ENCODE measurements at regions not wholly inside any gene's neighbourhood (a gene's known extent, or its start where the extent isn't known, plus 50 kb on each side); places are given as distances from the start of the nearest gene placed in this dataset.

GRCh38 chr4:23016981-23017380 lies 324.2 kb downstream of the GBA3 start:
- DNase-seq, result no peak

GRCh38 chr4:23015821-23016220 lies 323.1 kb downstream of the GBA3 start:
- peak; percentile 61 for DNase-seq

- no peak for DNase-seq
These were observed 316.4 kb downstream of the GBA3 start for GRCh38 chr4:23009093-23009492.

DNA sequence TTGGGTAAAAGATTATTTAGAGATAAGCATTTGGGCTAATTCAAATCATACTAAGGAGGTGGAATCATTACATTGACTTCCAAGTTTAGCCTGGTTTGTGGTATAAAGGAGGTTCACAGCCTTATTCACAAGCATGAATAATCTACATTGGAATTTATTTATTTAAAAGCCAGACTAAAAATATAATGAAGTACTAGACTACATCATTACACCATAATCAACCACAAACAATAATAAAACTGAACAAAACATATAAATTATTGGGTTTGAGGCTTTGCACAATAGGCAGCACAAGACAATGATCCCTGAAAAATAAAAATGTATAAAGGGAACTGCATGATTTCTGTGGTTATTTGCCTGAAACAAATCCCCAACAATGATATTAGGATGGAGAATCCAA lies 314.0 kb downstream of the GBA3 start:
- peak; percentile 83 for DNase-seq

DNA sequence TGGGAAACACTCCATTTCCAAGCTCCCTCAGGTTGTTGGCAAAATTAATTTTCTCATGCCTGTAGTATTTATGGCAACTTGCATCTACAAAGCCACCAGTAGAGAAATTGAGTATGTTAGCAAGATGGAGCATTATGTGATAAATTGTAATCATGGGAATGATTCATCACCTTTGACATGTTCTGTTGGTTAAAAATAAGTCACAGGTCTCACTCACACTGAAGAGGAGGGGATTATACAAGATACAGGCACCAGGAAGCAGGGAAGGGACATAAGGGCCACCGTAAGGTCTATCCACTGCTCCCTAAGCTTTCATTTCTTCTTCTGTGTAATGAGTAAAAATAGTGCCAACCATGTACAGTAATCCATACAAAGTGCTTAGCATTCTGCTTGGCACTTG lies 313.0 kb downstream of the GBA3 start:
- DNase-seq, result no peak

- no peak for DNase-seq
These were observed 308.7 kb downstream of the GBA3 start for GRCh38 chr4:23001478-23001877.

GRCh38 chr4:22999419-22999818 lies 306.7 kb downstream of the GBA3 start:
- DNase-seq, result no peak

DNA sequence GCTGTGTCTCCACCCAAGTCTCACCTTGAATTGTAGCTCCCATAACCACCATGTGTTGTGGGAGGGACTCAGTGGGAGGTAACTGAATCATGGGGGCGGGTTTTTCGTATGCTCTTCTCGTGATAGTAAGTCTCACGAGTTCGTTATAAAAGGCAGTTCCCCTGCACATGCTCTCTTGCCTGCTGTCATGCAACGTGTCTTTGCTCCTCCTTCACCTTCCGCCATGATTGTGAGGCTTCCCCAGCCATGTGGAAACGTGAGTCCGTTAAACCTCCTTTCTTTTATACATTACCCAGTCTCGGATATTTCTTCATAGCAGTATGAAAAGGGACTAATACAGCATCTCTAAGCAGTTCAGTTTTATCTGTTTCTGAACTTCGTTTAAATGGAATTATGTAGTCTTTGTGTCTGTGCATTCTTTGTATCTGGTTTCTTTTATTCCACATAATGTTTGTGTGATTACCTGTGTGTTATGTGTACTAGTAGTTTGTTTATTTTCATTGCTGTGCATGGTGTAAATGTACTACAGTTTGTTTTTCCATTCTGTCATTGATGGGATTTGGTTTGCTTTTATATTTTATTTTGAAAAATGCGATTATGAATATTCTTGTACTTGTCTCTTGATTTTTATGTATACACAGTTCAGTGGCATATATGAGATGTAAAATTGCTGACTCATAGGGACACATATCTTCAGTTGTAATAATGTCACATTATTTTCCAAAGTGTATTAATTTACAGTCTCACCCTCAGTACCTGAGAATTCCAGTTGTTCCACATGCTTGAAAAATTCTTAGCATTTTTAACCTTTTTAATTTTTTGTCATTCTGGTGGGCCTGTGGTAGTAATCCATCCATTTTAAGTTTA lies 304.9 kb downstream of the GBA3 start:
- DNase-seq, result no peak

- DNase-seq, result no peak
These were observed 298.8 kb downstream of the GBA3 start for GRCh38 chr4:22991576-22991975.

DNA sequence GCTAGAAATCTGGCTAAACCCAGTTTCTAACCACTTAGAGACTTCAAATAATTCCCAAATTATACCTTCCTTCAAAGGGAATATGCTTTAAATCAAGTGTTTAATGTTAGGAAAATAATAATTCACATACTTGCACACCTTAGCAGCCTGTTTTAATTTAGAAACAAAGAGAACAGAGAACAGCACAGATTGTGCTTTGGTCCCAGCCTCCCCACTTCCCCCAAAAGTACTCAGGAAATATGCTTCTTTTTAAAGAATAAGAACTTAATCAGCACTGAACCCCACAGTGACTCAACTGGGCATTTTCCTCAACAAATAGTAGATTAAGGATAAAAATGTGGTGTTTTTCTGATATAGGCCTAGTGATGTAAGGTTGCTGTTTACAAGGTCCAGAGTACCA lies 295.8 kb downstream of the GBA3 start:
- no peak for DNase-seq

DNA sequence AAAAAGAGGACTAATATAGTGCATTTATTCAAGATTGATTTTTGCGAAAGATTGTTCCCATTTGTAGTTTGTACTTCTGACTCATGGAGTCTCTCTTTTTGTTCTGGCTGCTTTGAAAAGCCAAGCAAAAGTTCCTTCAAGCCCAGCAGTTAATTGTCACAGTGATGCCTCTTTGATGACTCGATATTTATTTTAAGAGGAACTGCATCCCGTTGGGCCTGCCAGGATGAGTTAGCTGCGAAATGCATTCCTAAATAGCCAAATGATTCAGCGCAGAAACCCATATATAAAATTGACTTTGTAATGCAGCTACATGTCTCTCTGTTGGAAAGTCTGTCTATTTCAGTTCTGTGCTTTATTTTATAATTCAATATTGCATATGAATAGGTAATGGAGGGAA lies 295.1 kb downstream of the GBA3 start:
- peak; percentile 96 for DNase-seq

DNA sequence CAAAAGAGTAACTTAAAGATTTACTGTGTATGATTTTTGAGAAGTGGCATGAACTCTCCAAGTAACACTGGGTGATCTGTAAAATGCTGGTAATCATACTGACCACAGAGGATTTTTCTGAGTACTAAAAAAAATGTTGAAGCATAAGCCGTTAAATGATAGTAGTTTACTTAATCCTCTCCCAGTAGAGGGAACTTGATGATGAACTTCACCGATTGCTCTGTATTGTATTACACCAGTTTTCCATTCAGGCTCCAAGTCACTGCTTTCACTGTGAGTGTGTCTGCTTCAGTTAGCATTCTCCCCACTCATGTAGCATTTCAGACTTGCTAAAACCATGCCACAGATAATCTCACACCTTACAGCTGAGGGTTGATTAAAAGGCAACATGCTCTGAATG lies 294.1 kb downstream of the GBA3 start:
- no peak for DNase-seq

DNA sequence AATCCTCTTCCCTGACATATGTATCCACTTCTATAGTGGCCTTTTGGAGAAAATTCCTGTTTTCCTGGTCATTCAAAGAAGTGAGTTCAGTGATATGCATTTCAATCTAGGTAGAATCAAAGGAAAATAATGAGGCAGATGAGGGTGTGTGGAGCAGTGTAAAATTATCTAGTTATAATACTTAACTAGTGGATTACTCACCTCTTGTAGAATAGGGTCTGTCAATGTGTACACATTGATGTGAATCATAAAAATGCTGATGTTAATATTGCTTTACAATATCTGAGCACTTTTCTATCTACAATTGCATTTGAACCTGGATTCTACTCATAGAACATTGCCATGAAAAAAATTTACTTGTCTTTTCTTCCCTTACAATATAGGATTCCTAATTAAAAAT lies 293.5 kb downstream of the GBA3 start:
- DNase-seq, result no peak

GRCh38 chr4:22984390-22984789 lies 291.7 kb downstream of the GBA3 start:
- DNase-seq, result no peak

DNA sequence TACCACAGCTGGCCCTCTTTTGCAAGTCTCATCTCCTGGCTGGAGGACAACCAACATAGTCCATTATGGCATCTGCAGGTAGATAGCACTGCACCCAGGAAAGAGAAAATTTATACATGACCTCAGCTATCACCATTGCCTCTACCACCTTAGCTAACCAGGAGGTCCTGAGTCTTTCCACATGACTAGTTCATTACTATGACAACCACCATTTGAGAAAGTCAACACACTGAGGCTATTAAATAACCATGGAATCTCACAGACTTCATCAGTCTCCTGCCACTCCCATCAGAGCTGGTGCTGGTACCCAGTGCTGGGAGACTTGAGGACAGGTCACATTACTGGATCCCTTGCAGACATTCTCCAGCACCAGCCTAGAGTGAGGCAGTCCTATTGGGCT lies 285.9 kb downstream of the GBA3 start:
- DNase-seq, result peak; percentile 16

DNA sequence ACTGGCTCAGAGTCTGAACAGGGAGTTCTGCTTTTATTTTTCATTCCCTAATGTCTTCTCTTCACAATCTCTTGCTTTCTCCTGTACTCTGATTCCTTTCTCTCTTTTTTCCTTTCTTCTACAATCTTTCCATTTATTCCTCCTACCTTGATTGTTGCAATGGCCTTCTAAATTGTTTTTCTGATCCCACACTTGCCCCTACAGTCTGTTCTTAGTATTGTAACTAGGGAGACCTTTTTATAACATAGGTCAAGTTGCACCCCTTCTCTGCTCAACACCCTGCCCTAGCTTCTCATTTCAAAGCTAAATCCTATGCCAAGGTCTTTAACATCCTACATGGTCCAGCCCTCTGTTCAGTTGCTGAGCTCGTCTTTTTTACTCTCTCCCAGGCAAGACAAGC lies 277.9 kb downstream of the GBA3 start:
- DNase-seq, result no peak

- peak; percentile 80 for DNase-seq
These were observed 276.7 kb downstream of the GBA3 start for GRCh38 chr4:22969287-22969896.

DNA sequence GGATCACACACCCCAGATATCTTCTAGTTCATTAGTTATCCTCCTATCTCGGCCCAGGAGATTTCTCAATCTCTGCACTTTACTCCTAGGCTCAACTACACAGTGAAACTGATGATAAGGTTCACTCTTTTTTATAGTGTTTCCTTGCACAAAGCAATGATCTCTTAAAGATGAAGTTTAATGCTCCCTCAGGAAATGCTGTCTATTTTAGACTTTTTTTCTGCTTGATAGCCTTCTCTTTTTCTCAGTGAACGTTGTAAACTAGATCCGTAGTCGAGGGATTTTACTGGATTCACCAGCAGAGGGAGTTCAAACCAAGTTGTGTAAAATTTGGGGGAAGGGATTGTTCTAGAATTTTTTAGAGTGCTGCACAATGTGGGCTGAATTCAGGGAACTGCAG lies 269.6 kb downstream of the GBA3 start:
- peak; percentile 67 for DNase-seq

- DNase-seq, result no peak
These were observed 266.7 kb downstream of the GBA3 start for GRCh38 chr4:22959483-22959882.

- no peak for DNase-seq
These were observed 265.1 kb downstream of the GBA3 start for GRCh38 chr4:22957774-22958309.

GRCh38 chr4:22949161-22949855 lies 256.6 kb downstream of the GBA3 start:
- no peak for DNase-seq

- no peak for DNase-seq
These were observed 255.1 kb downstream of the GBA3 start for GRCh38 chr4:22947851-22948250.

- DNase-seq, result no peak
These were observed 250.3 kb downstream of the GBA3 start for GRCh38 chr4:22942920-22943559.

Measured in fibroblast of skin of back (primary cell).